Psoas muscle (tissue), 7 donors: ENCODE measurements at regions not wholly inside any gene's neighbourhood (a gene's known extent, or its start where the extent isn't known, plus 50 kb on each side); places are given as distances from the start of the nearest gene placed in this dataset.

Source experiments
- ATAC-seq, 4 donors: fragments of 200-7000 bp; cut with Tn5 transposase; one replicate each; pipeline ENCODE4 v1.9.1; 2020; ENCODE audit warnings: moderate library complexity in 3 of 4, mild to moderate bottlenecking in 2 of 4
- DNase-seq, 2 donors: peaks; one replicate each; pipeline ENCODE4 v3.0.0-alpha.2; 2020
- H3K27ac ChIP-seq: fragments of 200-600 bp; one replicate; pipeline ENCODE4 v1.8.0; 2022
- H3K27me3 ChIP-seq, 3 donors: fragments of 200-600 bp in 1 of 3; one replicate each; pipeline versions ENCODE4 v1.6.1 to v1.8.0; 2013 to 2022; ENCODE audit warnings: low read length in 2 of 3, mild to moderate bottlenecking in 2 of 3, moderate library complexity in 1 of 3; ENCODE audit not compliant: insufficient read depth in 3 of 3
- H3K36me3 ChIP-seq, 2 donors: fragments of 200-600 bp in 1 of 2; one replicate each; pipeline versions ENCODE4 v1.6.1 to v1.8.0; 2013 to 2022; ENCODE audit warnings: low read depth in 1 of 2, mild to moderate bottlenecking in 1 of 2, moderate library complexity in 1 of 2; ENCODE audit not compliant: insufficient read depth in 1 of 2
- H3K4me1 ChIP-seq: fragments of 200-600 bp; one replicate; pipeline ENCODE4 v1.8.0; 2022
- H3K4me3 ChIP-seq: fragments of 200-600 bp; one replicate; pipeline ENCODE4 v1.8.0; 2022; ENCODE audit warnings: mild to moderate bottlenecking
- H3K9me3 ChIP-seq: fragments of 200-600 bp; one replicate; pipeline ENCODE4 v1.8.0; 2022
- WGBS, 3 donors: extraction: QIAGEN DNeasy Blood & Tissue Kit; methylation state at CpG; one replicate each; pipeline versions ENCODE4 v1.1.6 to v1.1.7; 2013; 5-methylcytosine and 5-hydroxymethylcytosine counted together
- intact Hi-C, 2 donors: fragments of 100-400 bp; cut with DNase I; formaldehyde crosslinking; loops; one replicate each; pipeline versions ENCODE4 v1.11.0 to v1.14.2; 2022
- TF ChIP-seq, protein P1 (sequence below): fragments of 200-600 bp; IDR thresholded peaks from one replicate; pipeline ENCODE4 v1.8.0; 2022; ENCODE audit warnings: antibody characterized with exemption
- donor health status: healthy with polysubstance abuse.
- donor health status: DM: no; HTN: no; CAD: no; lungs with moderate emphysema.
- donor health status: Bipolar disorder and iron deficiency.
- donor health status: healthy.
- donor health status: DM: yes; HTN: yes; CAD: no.
- donor health status: DM: no; HTN: no; CAD: no.
- donor health status: DM: yes; HTN: yes; CAD: no.

DNA sequence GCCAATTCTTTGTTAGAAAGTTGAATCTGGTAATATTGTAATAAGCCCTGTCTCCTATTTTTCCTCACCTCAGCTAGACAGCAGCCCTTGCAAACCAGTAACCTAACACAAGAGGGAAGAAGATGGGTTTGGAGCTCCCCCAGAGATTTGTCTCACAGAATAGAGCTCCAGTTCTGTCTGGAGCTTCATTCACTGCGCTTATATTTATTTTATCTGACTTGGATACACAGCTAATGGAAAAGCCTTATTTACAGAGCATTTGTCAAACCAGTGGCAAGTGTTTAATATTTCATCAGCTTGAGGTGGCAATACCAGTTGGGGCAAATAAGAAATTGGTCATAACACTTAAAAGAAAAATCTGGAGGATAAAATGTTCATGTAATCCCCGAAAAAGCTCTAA lies 1094.0 kb downstream of the FSCB start:
- intact Hi-C loops, result no loop called here
- 77 to 80% (median 80%) methylated on average over 2 of the region's 2 CpGs for WGBS, 3 donors
- ATAC-seq, result no peak

DNA sequence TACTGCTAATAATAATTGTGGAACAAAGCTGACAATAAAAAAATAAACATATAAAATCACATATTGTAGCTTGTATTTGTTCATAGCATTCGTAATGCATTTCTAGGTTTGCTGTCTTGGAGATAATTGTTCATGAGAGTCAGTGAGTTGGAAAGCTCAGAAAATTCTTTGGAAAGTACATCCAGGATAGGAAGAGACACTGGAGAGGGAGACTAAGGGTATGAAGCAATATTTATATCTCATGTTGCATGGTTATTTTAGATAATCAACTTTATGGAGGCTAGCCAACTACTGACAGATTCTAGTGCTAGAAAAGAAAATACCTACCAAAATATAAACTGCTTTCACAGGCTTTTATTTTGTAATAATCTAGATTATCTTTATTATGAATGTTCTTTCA lies 1095.2 kb downstream of the FSCB start:
- no peaks in the 10 kb centered on the region for H3K9me3 ChIP-seq
- no peak for DNase-seq
- peaks cover 7% of the 10 kb centered on the region for H3K4me1 ChIP-seq
- no peaks in the 10 kb centered on the region for H3K27me3 ChIP-seq
- TF ChIP-seq, protein P1, sequence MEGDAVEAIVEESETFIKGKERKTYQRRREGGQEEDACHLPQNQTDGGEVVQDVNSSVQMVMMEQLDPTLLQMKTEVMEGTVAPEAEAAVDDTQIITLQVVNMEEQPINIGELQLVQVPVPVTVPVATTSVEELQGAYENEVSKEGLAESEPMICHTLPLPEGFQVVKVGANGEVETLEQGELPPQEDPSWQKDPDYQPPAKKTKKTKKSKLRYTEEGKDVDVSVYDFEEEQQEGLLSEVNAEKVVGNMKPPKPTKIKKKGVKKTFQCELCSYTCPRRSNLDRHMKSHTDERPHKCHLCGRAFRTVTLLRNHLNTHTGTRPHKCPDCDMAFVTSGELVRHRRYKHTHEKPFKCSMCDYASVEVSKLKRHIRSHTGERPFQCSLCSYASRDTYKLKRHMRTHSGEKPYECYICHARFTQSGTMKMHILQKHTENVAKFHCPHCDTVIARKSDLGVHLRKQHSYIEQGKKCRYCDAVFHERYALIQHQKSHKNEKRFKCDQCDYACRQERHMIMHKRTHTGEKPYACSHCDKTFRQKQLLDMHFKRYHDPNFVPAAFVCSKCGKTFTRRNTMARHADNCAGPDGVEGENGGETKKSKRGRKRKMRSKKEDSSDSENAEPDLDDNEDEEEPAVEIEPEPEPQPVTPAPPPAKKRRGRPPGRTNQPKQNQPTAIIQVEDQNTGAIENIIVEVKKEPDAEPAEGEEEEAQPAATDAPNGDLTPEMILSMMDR, result no peak
- no peak overlapping the region for H3K4me3 ChIP-seq
- intact Hi-C loops, result no loop called here
- H3K27ac ChIP-seq, result no peak overlapping the region
- peak in 1 of 4 donors; percentile 36 for ATAC-seq
- no peaks in the 10 kb centered on the region for H3K36me3 ChIP-seq
- 23 to 43% (median 25%) methylated on average over 1 of the region's 1 CpG for WGBS, 3 donors

More for the DNA sequence above, 1094.0 kb downstream of the FSCB start:
- Histone ChIP-seq H3K4me1 (peaks cover 7% of the 10 kb centered on the region), H3K36me3 (no peaks in the 10 kb centered on the region), H3K4me3 (no peak overlapping the region), H3K27ac (no peak overlapping the region), H3K9me3 (no peaks in the 10 kb centered on the region), H3K27me3 (no peaks in the 10 kb centered on the region)
- no peak for DNase-seq
- TF ChIP-seq, protein P1, result no peak

DNA sequence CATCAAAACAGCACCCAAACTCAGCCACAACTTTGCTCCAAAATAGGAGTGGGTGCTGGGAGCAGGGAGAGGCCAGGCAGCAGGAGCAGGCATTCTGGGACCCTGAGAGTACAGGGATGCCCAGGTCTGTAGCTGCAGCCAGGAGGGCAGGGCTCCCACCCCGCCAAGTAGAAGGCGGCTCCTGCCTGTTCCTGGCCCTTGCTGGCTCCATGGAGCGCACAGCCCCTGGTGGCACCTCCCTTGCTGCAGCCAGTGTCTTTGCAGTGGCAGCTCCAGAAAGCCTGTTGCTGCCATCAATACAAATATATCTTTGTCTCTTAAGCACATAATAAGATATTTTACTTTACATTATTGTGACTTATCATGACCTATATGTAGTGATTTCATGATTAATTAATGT lies 1096.5 kb downstream of the FSCB start:
- 64 to 96% (median 67%) methylated on average over 3 of the region's 3 CpGs for WGBS, 3 donors
- TF ChIP-seq, protein P1, result no peak
- H3K9me3 ChIP-seq, result no peaks in the 10 kb centered on the region
- no peaks in the 10 kb centered on the region for H3K36me3 ChIP-seq
- H3K27me3 ChIP-seq, result no peaks in the 10 kb centered on the region
- ATAC-seq, result no peak
- H3K4me1 ChIP-seq, result peaks cover 7% of the 10 kb centered on the region
- peak in 1 of 2 donors; percentile 23 for DNase-seq
- no peak overlapping the region for H3K27ac ChIP-seq
- intact Hi-C loops, result no loop called here
- no peak overlapping the region for H3K4me3 ChIP-seq

DNA sequence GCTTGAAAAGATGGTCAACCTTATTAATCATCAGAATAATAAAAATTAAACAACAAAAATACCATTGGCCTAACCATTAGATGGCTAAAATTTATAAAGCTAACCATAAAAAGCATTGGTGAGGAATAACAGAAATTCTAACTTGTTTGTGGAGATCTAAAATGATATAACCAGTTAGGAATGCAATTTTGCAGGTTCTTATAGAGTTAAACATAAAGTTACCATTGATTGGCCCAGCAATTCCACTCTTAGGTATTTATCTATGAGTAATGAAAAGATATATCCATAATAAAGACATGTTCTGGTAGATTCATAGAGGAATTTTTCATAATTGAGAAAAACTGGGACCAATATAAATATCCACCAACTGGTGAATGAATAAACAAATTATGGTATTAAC lies 1098.6 kb downstream of the FSCB start:
- no peak overlapping the region for H3K4me3 ChIP-seq

DNA sequence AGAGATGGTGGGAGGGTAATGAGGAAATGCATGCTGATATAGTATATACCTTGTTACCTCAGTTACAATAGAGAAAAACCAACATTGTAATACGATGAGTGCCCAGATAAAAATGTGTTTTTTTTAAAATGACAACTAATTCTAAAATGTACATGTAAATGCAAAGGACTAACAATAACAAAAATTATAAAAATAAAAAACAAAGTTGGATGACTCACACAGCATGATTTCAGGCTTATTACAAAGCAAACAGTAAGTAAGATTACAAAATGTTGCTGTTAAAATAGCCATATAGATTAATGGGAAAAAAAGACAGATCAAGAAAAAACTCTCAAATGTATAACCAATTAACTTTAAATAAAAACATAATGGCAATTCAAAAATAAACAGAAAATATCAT lies 1099.4 kb downstream of the FSCB start:
- WGBS, 3 donors, result 83 to 86% (median 83%) methylated on average over 1 of the region's 1 CpG
- H3K4me3 ChIP-seq, result no peak overlapping the region
- DNase-seq (no peak), ATAC-seq (no peak)
- no peaks in the 10 kb centered on the region for H3K9me3 ChIP-seq
- no peak overlapping the region for H3K27ac ChIP-seq
- peaks cover 7% of the 10 kb centered on the region for H3K4me1 ChIP-seq
- TF ChIP-seq, protein P1, result no peak
- H3K27me3 ChIP-seq, result no peaks in the 10 kb centered on the region
- intact Hi-C loops, result no loop called here
- no peaks in the 10 kb centered on the region for H3K36me3 ChIP-seq

More for the DNA sequence above, 1098.6 kb downstream of the FSCB start:
- Histone ChIP-seq H3K9me3 (no peaks in the 10 kb centered on the region), H3K4me1 (peaks cover 7% of the 10 kb centered on the region), H3K27ac (no peak overlapping the region), H3K27me3 (no peaks in the 10 kb centered on the region), H3K36me3 (no peaks in the 10 kb centered on the region)
- TF ChIP-seq, protein P1, result no peak
- intact Hi-C loops, result no loop called here
- DNase-seq, result no peak
- ATAC-seq, result no peak
